Coronary artery (tissue), 2 donors: ENCODE measurements at regions not wholly inside any gene's neighbourhood (a gene's known extent, or its start where the extent isn't known, plus 50 kb on each side); places are given as distances from the start of the nearest gene placed in this dataset.

ENCODE experiments used
- DNase-seq: peaks from one replicate; pipeline ENCODE4 v3.0.0-alpha.2; 2017; ENCODE audit warnings: low spot score
- H3K27ac ChIP-seq, 2 donors: fragments of 200-600 bp; sonication (generic); one replicate each; pipeline ENCODE4 v1.5.1; 2016 to 2019
- H3K4me3 ChIP-seq: fragments of 200-600 bp; sonication (generic); 2 replicates; pipeline ENCODE4 v1.5.1; 2016; ENCODE audit warnings: mild to moderate bottlenecking, moderate library complexity
- CTCF ChIP-seq: fragments of 200-600 bp; sonication (generic); IDR thresholded peaks from one replicate; pipeline ENCODE4 v1.5.1; 2019; ENCODE audit warnings: antibody characterized with exemption

DNA sequence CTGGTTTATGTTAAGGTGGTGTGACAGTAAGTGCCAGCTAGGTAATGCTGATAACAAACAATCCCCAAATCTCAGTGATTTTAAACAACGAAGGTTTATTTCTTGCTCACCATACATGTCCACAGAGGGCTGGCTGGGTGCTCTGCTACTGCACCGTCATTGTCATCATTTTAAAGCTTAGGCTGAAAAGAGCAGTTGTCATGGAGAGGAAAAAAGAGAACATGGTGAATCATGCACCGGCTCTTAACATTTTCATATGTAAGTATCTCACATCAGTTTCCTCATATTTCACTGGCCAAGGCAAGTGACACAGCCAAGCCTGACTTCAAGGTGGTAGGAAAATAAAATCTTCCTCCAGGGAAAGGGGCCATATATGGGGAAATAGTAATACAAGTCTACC is 746.9 kb downstream of the SORCS3 start:
- Histone ChIP-seq H3K27ac (no peak overlapping the region), H3K4me3 (no peak overlapping the region)
- DNase-seq: no peak
- TF ChIP-seq CTCF: no peak

DNA sequence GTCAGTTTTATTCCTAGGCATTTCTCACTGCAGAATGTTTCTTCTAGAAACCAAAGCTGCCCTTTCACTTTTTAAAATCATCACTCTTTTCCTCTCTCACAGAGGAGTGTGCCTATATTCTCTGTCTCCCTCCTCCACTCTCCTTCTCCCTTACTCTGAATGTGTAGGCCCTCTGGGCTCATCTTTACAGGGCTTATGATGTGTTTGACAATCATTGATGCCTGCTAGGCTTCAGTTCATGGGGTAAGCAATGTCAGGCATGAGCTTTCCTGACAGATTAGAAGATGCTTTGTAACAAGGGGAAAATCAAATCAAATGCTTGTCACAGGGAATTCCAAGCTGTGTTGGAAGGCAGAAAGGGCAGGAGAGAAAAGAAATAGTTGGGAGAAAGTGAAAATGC is 742.9 kb downstream of the SORCS3 start:
- no peak overlapping the region for H3K27ac ChIP-seq
- H3K4me3 ChIP-seq: no peak overlapping the region
- no peak for DNase-seq
- TF ChIP-seq CTCF: no peak

DNA sequence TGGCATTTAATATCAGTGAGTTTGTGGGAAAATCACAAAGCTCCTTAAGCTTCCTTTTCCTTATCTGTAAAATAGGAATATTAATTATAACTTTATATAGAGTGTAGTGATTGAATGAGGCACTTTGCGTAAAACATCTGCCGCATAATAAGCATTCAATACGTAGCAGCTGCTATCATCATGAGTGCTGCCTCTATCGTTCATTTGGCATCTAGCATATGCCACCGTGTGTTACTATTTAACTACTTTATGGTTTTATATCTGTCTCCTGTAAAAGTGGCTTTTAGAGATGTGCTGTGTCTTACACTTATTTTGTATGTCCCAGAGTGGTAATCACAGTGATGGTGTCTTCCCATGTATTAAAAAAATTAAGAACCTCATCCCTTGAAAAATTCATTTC is 729.6 kb downstream of the SORCS3 start:
- TF ChIP-seq CTCF: no peak
- H3K27ac ChIP-seq: no peak overlapping the region
- DNase-seq: no peak

GRCh38 chr10:105359708-105360107 is 718.6 kb downstream of the SORCS3 start:
- Histone ChIP-seq H3K4me3 (no peak overlapping the region), H3K27ac (no peak overlapping the region)
- DNase-seq: no peak
- no peak for TF ChIP-seq CTCF

More for the DNA sequence above, 729.6 kb downstream of the SORCS3 start:
- no peak overlapping the region for H3K4me3 ChIP-seq

DNA sequence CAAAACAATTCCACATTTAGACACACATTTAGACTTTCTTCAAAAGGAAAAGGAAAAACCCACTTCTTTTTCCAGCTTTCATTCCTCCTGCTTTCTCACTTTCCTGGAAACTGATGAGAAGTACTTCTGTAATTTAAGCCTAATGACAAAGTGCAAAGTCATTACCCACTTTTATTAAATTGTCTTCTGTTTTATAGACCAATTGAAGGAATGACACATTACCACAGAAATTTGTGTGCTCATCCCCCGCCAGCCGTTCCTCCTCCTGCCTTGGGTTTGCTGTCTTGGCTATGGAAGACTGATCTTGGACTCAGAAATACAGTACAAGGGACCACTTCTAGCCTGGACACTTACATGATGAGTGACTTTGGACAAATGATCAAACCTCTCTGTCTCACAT is 717.8 kb downstream of the SORCS3 start:
- Histone ChIP-seq H3K27ac (no peak overlapping the region), H3K4me3 (no peak overlapping the region)
- TF ChIP-seq CTCF: no peak
- no peak for DNase-seq

- no peak for TF ChIP-seq CTCF
- DNase-seq: no peak
- Histone ChIP-seq H3K27ac (no peak overlapping the region), H3K4me3 (no peak overlapping the region)
Measured at GRCh38 chr10:105356626-105357025, 715.5 kb downstream of the SORCS3 start.

DNA sequence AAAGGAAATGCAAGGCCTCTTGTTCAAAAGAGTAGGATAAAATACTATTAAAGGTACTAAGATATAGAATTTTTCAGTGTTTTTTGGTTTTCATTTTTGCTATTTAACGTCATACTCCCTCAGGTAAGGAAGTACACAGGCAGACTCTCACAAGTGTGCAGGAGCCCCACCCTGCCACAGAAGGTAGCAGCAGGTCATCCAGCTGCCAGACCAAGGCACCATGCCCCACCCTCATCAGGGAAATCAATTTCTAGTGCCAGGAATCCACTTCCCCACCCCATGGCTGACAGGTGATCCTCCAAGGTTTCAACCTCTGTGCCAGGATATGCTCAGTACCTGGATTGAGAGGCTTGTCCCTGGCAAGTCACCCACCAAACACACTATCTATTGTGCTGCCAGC is 712.9 kb downstream of the SORCS3 start:
- TF ChIP-seq CTCF: no peak
- DNase-seq: no peak
- H3K27ac ChIP-seq: no peak overlapping the region
- no peak overlapping the region for H3K4me3 ChIP-seq
